ENCODE measurements at regions not wholly inside any gene's neighbourhood (a gene's known extent, or its start where the extent isn't known, plus 50 kb on each side); places are given as distances from the start of the nearest gene placed in this dataset.

DNA sequence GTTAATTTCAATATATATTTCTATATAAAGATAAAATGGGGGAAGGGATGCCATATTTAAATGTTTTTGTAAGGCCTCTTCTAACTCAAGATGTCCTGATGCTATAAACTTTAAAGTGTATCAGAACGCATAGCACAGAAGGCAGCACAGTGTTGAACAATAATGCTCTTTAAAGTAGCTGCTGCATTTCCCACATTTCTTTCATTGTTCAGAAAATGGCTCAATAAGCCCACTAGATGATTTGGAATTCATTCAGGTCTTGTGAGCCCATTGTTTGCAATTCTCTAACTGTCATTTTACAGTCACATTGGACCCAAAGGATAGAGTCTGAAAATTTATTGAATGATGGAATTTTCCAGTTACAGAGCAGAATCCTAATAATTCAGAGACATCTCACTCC lies 64.0 kb upstream of the PCED1B start:
- TF ChIP-seq, protein P1, sequence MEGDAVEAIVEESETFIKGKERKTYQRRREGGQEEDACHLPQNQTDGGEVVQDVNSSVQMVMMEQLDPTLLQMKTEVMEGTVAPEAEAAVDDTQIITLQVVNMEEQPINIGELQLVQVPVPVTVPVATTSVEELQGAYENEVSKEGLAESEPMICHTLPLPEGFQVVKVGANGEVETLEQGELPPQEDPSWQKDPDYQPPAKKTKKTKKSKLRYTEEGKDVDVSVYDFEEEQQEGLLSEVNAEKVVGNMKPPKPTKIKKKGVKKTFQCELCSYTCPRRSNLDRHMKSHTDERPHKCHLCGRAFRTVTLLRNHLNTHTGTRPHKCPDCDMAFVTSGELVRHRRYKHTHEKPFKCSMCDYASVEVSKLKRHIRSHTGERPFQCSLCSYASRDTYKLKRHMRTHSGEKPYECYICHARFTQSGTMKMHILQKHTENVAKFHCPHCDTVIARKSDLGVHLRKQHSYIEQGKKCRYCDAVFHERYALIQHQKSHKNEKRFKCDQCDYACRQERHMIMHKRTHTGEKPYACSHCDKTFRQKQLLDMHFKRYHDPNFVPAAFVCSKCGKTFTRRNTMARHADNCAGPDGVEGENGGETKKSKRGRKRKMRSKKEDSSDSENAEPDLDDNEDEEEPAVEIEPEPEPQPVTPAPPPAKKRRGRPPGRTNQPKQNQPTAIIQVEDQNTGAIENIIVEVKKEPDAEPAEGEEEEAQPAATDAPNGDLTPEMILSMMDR (conservative IDR thresholded peaks at IDR 0.05) = no peak
- no peak for TF ChIP-seq EZH2 (IDR thresholded peaks at IDR 0.05; ENCODE audit: low read depth)
